HCT116 (cell line): ENCODE measurements at regions not wholly inside any gene's neighbourhood (a gene's known extent, or its start where the extent isn't known, plus 50 kb on each side); places are given as distances from the start of the nearest gene placed in this dataset.

Experiments
- ATAC-seq: fragments of 200-7000 bp; cut with Tn5 transposase; 2 replicates; pipeline ENCODE4 v1.9.1; 2020; ENCODE audit warnings: mild to moderate bottlenecking, moderate library complexity
- BruUV-seq: library from RNA; stranded (reverse); fragments of 400-500 nt; replicated peaks from 2 replicates; lab custom pipeline; 2021; lab: Mats Ljungman, UMichigan
- CTCF ChIA-PET: fragments of 300-600 bp; sonication (Branson Sonifier 250); formaldehyde crosslinking; loops from one replicate; lab custom pipeline; 2021; ENCODE audit warnings: antibody characterized with exemption; lab: Charles Lee
- POLR2A ChIA-PET: fragments of 300-600, 350-600 bp; sonication (Branson Sonifier 250); formaldehyde crosslinking; loops from one replicate; lab custom pipeline; 2021; ENCODE audit warnings: antibody characterized with exemption; lab: Charles Lee
- RAD21 ChIA-PET, 2 experiments: fragments of 300-600 bp; sonication (Branson Sonifier 250); formaldehyde crosslinking; loops; one replicate each; lab custom pipeline; 2023; ENCODE audit warnings: low total read pairs in 2 of 2; ENCODE audit not compliant: uncharacterized antibody in 2 of 2, unreplicated experiment in 2 of 2, low non-redundant PET in 1 of 2; lab: Charles Lee
- DNase-seq: peaks from one replicate; pipeline ENCODE4 v3.0.0-alpha.2; 2010; ENCODE audit warnings: low read depth, low spot score
- H2AFZ ChIP-seq: fragments of 200-600 bp; shearing (Covaris generic), sonication (generic); 2 replicates; pipeline ENCODE4 v1.6.1; 2017; ENCODE audit warnings: low read depth, mixed run types, mixed read lengths, antibody characterized with exemption, low read length; ENCODE audit not compliant: poor library complexity, severe bottlenecking
- H3K27ac ChIP-seq: 2 replicates; pipeline ENCODE4 v1.5.1; 2012; ENCODE audit warnings: low read depth, low read length
- H3K27me3 ChIP-seq: fragments of 200-600 bp; sonication (generic); 2 replicates; pipeline ENCODE4 v1.6.1; 2016; ENCODE audit warnings: mixed run types, low read length, mixed read lengths; ENCODE audit not compliant: insufficient read depth
- H3K36me3 ChIP-seq, 2 experiments: fragments of 200-500 bp in 1 of 2; fragments of 200-600 bp in 1 of 2; sonication (Bioruptor generic) in 1 of 2; sonication (generic) in 1 of 2; 2 replicates each; pipeline versions ENCODE4 v1.5.1 to v1.6.1; 2014 to 2016; ENCODE audit warnings: low read length in 2 of 2, inconsistent platforms in 1 of 2, mixed read lengths in 1 of 2, mixed run types in 1 of 2; ENCODE audit not compliant: insufficient read depth in 2 of 2, control insufficient read depth in 1 of 2
- H3K4me1 ChIP-seq, 2 experiments: fragments of 200-600 bp in 1 of 2; sonication (generic) in 1 of 2; 2 replicates each; pipeline versions ENCODE4 v1.5.1 to v1.6.1; 2012 to 2017; ENCODE audit warnings: low read length in 2 of 2, inconsistent platforms in 1 of 2, mild to moderate bottlenecking in 1 of 2, mixed read lengths in 1 of 2, mixed run types in 1 of 2, moderate library complexity in 1 of 2; ENCODE audit not compliant: insufficient read depth in 2 of 2, control insufficient read depth in 1 of 2
- H3K4me2 ChIP-seq: fragments of 200-600 bp; sonication (generic); 2 replicates; pipeline ENCODE4 v1.6.1; 2017; ENCODE audit warnings: mixed run types, low read length, mixed read lengths
- H3K4me3 ChIP-seq, 2 experiments: fragments of 200-600 bp in 1 of 2; sonication (generic) in 1 of 2; replicated peaks in 1 of 2; 2 replicates each; pipeline ENCODE4 v1.5.1; 2011 to 2016; ENCODE audit warnings: low read length in 2 of 2, control low read depth in 1 of 2, low read depth in 1 of 2, mild to moderate bottlenecking in 1 of 2, mixed read lengths in 1 of 2, mixed run types in 1 of 2
- H3K79me2 ChIP-seq: fragments of 200-600 bp; sonication (generic); 2 replicates; pipeline ENCODE4 v1.6.1; 2017; ENCODE audit warnings: mild to moderate bottlenecking, mixed run types, low read length, moderate library complexity, mixed read lengths; ENCODE audit not compliant: insufficient read depth
- H3K9ac ChIP-seq: fragments of 200-600 bp; sonication (generic); 2 replicates; pipeline ENCODE4 v1.6.1; 2016; ENCODE audit warnings: low read length, mixed read lengths
- H3K9me2 ChIP-seq: fragments of 200-600 bp; sonication (generic), shearing (Covaris generic); 2 replicates; pipeline ENCODE4 v1.6.1; 2017; ENCODE audit warnings: mixed run types, mild to moderate bottlenecking, moderate library complexity; ENCODE audit not compliant: insufficient read depth
- H3K9me3 ChIP-seq, 2 experiments: fragments of 200-500 bp in 1 of 2; fragments of 200-600 bp in 1 of 2; sonication (Bioruptor generic) in 1 of 2; sonication (generic) in 1 of 2; 2 replicates each; pipeline ENCODE4 v1.6.1; 2014 to 2017; ENCODE audit warnings: low read length in 2 of 2, mixed read lengths in 2 of 2, inconsistent platforms in 1 of 2, low read depth in 1 of 2, mild to moderate bottlenecking in 1 of 2, mixed run types in 1 of 2, moderate library complexity in 1 of 2; ENCODE audit not compliant: control insufficient read depth in 1 of 2, insufficient read depth in 1 of 2
- H4K20me1 ChIP-seq: fragments of 200-600 bp; sonication (generic), shearing (Covaris generic); 2 replicates; pipeline ENCODE4 v1.6.1; 2017; ENCODE audit warnings: mixed run types, mild to moderate bottlenecking, moderate library complexity; ENCODE audit not compliant: insufficient read depth
- EGR1 ChIP-seq: IDR thresholded peaks from 2 replicates; pipeline ENCODE4 v1.6.1; 2012; ENCODE audit warnings: low read depth
- ELF1 ChIP-seq: IDR thresholded peaks from 2 replicates; pipeline ENCODE4 v1.6.1; 2012; ENCODE audit warnings: low read depth, borderline replicate concordance
- EZH2 ChIP-seq: fragments of 200-600 bp; sonication (generic); IDR thresholded peaks from 2 replicates; pipeline ENCODE4 v1.6.1; 2017; ENCODE audit warnings: antibody characterized with exemption, mixed run types
- MAX ChIP-seq: IDR thresholded peaks from 2 replicates; pipeline ENCODE4 v1.6.1; 2012
- POLR2AphosphoS5 ChIP-seq: IDR thresholded peaks from 2 replicates; pipeline ENCODE4 v1.6.1; 2011; ENCODE audit warnings: mild to moderate bottlenecking, low read depth, low read length, moderate library complexity
- RAD21 ChIP-seq: IDR thresholded peaks from 2 replicates; pipeline ENCODE4 v1.6.1; 2012; ENCODE audit warnings: low read depth, mild to moderate bottlenecking
- SIN3A ChIP-seq: IDR thresholded peaks from 2 replicates; pipeline ENCODE4 v1.6.1; 2012; ENCODE audit warnings: low read depth
- SP1 ChIP-seq: IDR thresholded peaks from 2 replicates; pipeline ENCODE4 v1.6.1; 2012; ENCODE audit warnings: low read depth
- intact Hi-C: fragments of 100-400 bp; cut with micrococcal nuclease; formaldehyde crosslinking; loops from 2 replicates; pipeline ENCODE4 v1.10.0; 2022

- Histone ChIP-seq H3K9me2 (no peaks in the 10 kb centered on the region), H3K9ac (no peak overlapping the region), H3K4me1 (no peaks in the 10 kb centered on the region), H4K20me1 (no peaks in the 10 kb centered on the region), H3K4me2 (no peak overlapping the region), H3K27ac (no peak overlapping the region), H3K79me2 (no peaks in the 10 kb centered on the region), H3K4me3 (no peak overlapping the region), H3K36me3 (no peaks in the 10 kb centered on the region), H3K27me3 (no peaks in the 10 kb centered on the region), H2AFZ (no peak overlapping the region), H3K9me3 (no peaks in the 10 kb centered on the region)
- DNase-seq (no peak), ATAC-seq (peak; percentile 20)
- ChIA-PET POLR2A (no interaction called here), CTCF (no interaction called here), RAD21 (no interaction called here)
- BruUV-seq, result no TSS peak
- no peak for TF ChIP-seq MAX
- no peak for TF ChIP-seq SP1
- intact Hi-C loops, result no loop called here
Measured at GRCh38 chr2:733495-733894, 56.3 kb upstream of the TMEM18 start.

- TF ChIP-seq EGR1 (no peak), SIN3A (no peak), POLR2AphosphoS5 (no peak), SP1 (no peak), ELF1 (no peak), RAD21 (no peak), EZH2 (no peak)
- Histone ChIP-seq H3K4me3 (no peak overlapping the region), H3K9ac (no peak overlapping the region), H3K27ac (no peak overlapping the region), H4K20me1 (no peaks in the 10 kb centered on the region), H3K79me2 (no peaks in the 10 kb centered on the region), H3K9me3 (no peaks in the 10 kb centered on the region), H3K4me1 (no peaks in the 10 kb centered on the region), H3K36me3 (no peaks in the 10 kb centered on the region), H3K9me2 (no peaks in the 10 kb centered on the region), H3K27me3 (no peaks in the 10 kb centered on the region), H2AFZ (no peak overlapping the region), H3K4me2 (no peak overlapping the region)
- ChIA-PET POLR2A (no interaction called here), CTCF (no interaction called here), RAD21 (no interaction called here)
- DNase-seq (no peak), ATAC-seq (no peak)
- no TSS peak for BruUV-seq
- intact Hi-C loops, result no loop called here
Measured at GRCh38 chr2:733001-733400, 55.8 kb upstream of the TMEM18 start.
